Loucy (cell line): ENCODE measurements at regions not wholly inside any gene's neighbourhood (a gene's known extent, or its start where the extent isn't known, plus 50 kb on each side); places are given as distances from the start of the nearest gene placed in this dataset.

Experiments used
- H2AFZ ChIP-seq: fragments of 200-600 bp; sonication (generic); 2 replicates; pipeline ENCODE4 v1.6.0; 2016; ENCODE audit warnings: antibody characterized with exemption, mild to moderate bottlenecking, low read length, moderate library complexity
- H3F3A ChIP-seq: fragments of 200-600 bp; 2 replicates; pipeline ENCODE4 v1.6.0; 2016; ENCODE audit warnings: antibody characterized with exemption, low read depth, mild to moderate bottlenecking
- H3K27me3 ChIP-seq: fragments of 200-600 bp; sonication (generic); 2 replicates; pipeline ENCODE4 v1.6.1; 2014; ENCODE audit warnings: low read length, mild to moderate bottlenecking; ENCODE audit not compliant: insufficient read depth, poor library complexity, severe bottlenecking
- H3K36me3 ChIP-seq: fragments of 200-600 bp; sonication (generic); 2 replicates; pipeline ENCODE4 v1.6.1; 2016; ENCODE audit warnings: low read length; ENCODE audit not compliant: insufficient read depth
- H3K4me1 ChIP-seq: fragments of 200-600 bp; sonication (generic); 2 replicates; pipeline ENCODE4 v1.5.1; 2014; ENCODE audit warnings: low read length, mild to moderate bottlenecking; ENCODE audit not compliant: insufficient read depth, poor library complexity, severe bottlenecking
- H3K4me2 ChIP-seq: fragments of 200-600 bp; sonication (generic); 2 replicates; pipeline ENCODE4 v1.6.0; 2014; ENCODE audit warnings: antibody characterized with exemption, low read length, low read depth, mild to moderate bottlenecking; ENCODE audit not compliant: poor library complexity, severe bottlenecking
- H3K4me3 ChIP-seq: fragments of 200-600 bp; sonication (generic); 2 replicates; pipeline ENCODE4 v1.5.1; 2014; ENCODE audit warnings: low read length, mild to moderate bottlenecking, mixed read lengths; ENCODE audit not compliant: poor library complexity, severe bottlenecking
- H3K79me2 ChIP-seq: fragments of 200-600 bp; sonication (generic); 2 replicates; pipeline ENCODE4 v1.6.1; 2014; ENCODE audit warnings: low read length; ENCODE audit not compliant: insufficient read depth
- H3K9ac ChIP-seq: fragments of 200-600 bp; sonication (generic); 2 replicates; pipeline ENCODE4 v1.6.0; 2014; ENCODE audit warnings: mild to moderate bottlenecking, low read depth, low read length, moderate library complexity; ENCODE audit not compliant: poor library complexity, severe bottlenecking
- H3K9me2 ChIP-seq: fragments of 200-600 bp; sonication (generic); replicated peaks from 2 replicates; pipeline ENCODE4 v1.6.1; 2016; ENCODE audit warnings: low read depth, low read length, mixed read lengths
- H3K9me3 ChIP-seq: fragments of 200-600 bp; sonication (generic); 2 replicates; pipeline ENCODE4 v1.6.1; 2014; ENCODE audit warnings: mild to moderate bottlenecking, antibody characterized with exemption, low read length, low read depth; ENCODE audit not compliant: insufficient read depth
- H4K20me1 ChIP-seq: fragments of 200-600 bp; sonication (generic); 2 replicates; pipeline ENCODE4 v1.6.0; 2014; ENCODE audit warnings: antibody characterized with exemption, low read length, mild to moderate bottlenecking; ENCODE audit not compliant: insufficient read depth, poor library complexity, severe bottlenecking
- CTCF ChIP-seq: fragments of 200-600 bp; sonication (generic); conservative IDR thresholded peaks from 2 replicates; pipeline ENCODE4 v1.5.1; 2014; ENCODE audit warnings: mild to moderate bottlenecking, antibody characterized with exemption, low read length
- EZH2phosphoT487 ChIP-seq: fragments of 200-600 bp; IDR thresholded peaks from 2 replicates; pipeline ENCODE4 v1.6.1; 2018; ENCODE audit warnings: antibody characterized with exemption, mild to moderate bottlenecking, moderate library complexity, borderline replicate concordance

GRCh38 chr4:27397886-27398285, 537.2 kb downstream of the STIM2 start:
- Histone ChIP-seq H3F3A (no peaks in the 10 kb centered on the region), H3K79me2 (no peaks in the 10 kb centered on the region), H3K36me3 (no peaks in the 10 kb centered on the region), H2AFZ (no peak overlapping the region), H3K9ac (no peak overlapping the region), H3K4me3 (no peak overlapping the region), H3K27me3 (no peaks in the 10 kb centered on the region), H3K9me3 (no peaks in the 10 kb centered on the region), H3K9me2 (no peaks in the 10 kb centered on the region), H3K4me2 (no peak overlapping the region), H3K4me1 (no peaks in the 10 kb centered on the region), H4K20me1 (no peaks in the 10 kb centered on the region)
- TF ChIP-seq CTCF: no peak
- no peak for TF ChIP-seq EZH2phosphoT487

GRCh38 chr4:27398631-27399310, 538.1 kb downstream of the STIM2 start:
- H3K27me3 ChIP-seq: no peaks in the 10 kb centered on the region
- no peaks in the 10 kb centered on the region for H3K9me3 ChIP-seq
- H3K4me3 ChIP-seq: no peak overlapping the region
- no peaks in the 10 kb centered on the region for H3K4me1 ChIP-seq
- H3K4me2 ChIP-seq: no peak overlapping the region
- H4K20me1 ChIP-seq: no peaks in the 10 kb centered on the region
- TF ChIP-seq CTCF (no peak), EZH2phosphoT487 (no peak)
- no peaks in the 10 kb centered on the region for H3F3A ChIP-seq
- H3K9ac ChIP-seq: no peak overlapping the region
- no peak overlapping the region for H2AFZ ChIP-seq
- no peaks in the 10 kb centered on the region for H3K79me2 ChIP-seq
- no peaks in the 10 kb centered on the region for H3K9me2 ChIP-seq
- no peaks in the 10 kb centered on the region for H3K36me3 ChIP-seq

GRCh38 chr4:27407616-27408015, 547.0 kb downstream of the STIM2 start:
- Histone ChIP-seq H4K20me1 (no peaks in the 10 kb centered on the region), H3K9me3 (no peaks in the 10 kb centered on the region; the same call in 1 of the 2 replicates), H3K79me2 (no peaks in the 10 kb centered on the region), H2AFZ (no peak overlapping the region), H3K9ac (no peak overlapping the region), H3K4me2 (no peak overlapping the region), H3K9me2 (no peaks in the 10 kb centered on the region), H3K4me1 (peaks cover 3% of the 10 kb centered on the region), H3K27me3 (no peaks in the 10 kb centered on the region), H3F3A (no peaks in the 10 kb centered on the region), H3K4me3 (no peak overlapping the region), H3K36me3 (no peaks in the 10 kb centered on the region)
- TF ChIP-seq CTCF: no peak
- TF ChIP-seq EZH2phosphoT487: no peak
